HG03159 (cell line): ENCODE measurements at regions not wholly inside any gene's neighbourhood (a gene's known extent, or its start where the extent isn't known, plus 50 kb on each side); places are given as distances from the start of the nearest gene placed in this dataset.

ENCODE experiments used
- ATAC-seq: cut with Tn5 transposase; IDR thresholded peaks from one replicate; pipeline ENCODE4 v1.9.1; 2021; ENCODE audit warnings: mild to moderate bottlenecking, moderate library complexity; ENCODE audit not compliant: unreplicated experiment

DNA sequence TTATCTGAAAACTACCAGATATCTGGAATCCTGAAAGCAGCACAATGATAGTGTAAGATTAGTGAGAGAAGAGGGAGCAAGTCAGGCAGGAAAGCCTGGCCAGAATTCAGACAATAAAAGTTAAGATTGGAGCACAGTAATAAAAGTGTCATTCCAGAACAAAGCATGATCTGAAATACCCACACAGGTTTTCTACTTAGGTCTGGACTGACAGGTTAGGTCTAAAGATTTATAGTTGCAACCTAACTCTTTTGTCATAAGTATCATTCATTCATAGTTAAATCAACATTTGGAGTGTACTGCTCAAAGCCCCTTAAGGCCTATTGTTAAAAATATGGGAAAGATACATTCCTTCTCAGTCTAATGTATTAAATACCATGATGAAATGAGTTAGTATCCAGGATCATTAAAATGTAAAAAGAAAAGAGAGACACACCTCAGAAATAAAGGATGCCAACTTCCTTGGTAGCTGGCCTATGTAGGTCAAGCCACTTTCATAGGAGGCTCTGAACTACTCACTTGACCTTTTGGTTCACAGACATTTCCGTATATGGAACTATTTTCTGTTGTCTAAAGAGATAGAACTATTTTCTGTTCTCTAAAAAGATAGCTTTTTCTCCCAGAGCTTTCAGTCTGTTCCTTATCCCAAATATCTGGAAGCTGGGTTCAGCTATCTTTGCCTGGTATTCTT is 105.2 kb downstream of the FAS start:
- ATAC-seq: no peak

GRCh38 chr10:89093728-89094127 is 103.1 kb downstream of the FAS start:
- ATAC-seq: no peak

DNA sequence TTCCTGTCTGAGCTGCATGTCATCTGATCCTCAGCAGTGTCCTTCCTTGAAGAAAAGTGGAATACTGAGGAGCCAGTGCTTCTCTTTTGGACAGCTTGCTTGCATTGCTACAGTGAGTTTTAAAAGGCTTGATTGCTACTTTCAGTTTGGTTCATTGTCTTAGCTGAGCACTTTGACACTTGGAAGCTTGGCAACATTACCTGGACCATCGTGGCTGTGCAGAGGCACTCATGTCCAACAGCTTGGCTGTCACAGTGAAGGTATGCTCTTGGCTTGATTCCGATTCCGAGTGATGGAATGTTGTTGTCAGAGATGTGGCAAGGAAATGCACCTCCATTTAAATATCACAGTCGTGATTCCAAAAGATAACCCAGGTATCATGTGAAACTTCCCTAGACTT is 102.4 kb downstream of the FAS start:
- ATAC-seq: no peak

- ATAC-seq: no peak
Measured at GRCh38 chr10:89092439-89092838, 101.8 kb downstream of the FAS start.

- no peak for ATAC-seq
Measured at GRCh38 chr10:89091496-89091895, 100.9 kb downstream of the FAS start.

DNA sequence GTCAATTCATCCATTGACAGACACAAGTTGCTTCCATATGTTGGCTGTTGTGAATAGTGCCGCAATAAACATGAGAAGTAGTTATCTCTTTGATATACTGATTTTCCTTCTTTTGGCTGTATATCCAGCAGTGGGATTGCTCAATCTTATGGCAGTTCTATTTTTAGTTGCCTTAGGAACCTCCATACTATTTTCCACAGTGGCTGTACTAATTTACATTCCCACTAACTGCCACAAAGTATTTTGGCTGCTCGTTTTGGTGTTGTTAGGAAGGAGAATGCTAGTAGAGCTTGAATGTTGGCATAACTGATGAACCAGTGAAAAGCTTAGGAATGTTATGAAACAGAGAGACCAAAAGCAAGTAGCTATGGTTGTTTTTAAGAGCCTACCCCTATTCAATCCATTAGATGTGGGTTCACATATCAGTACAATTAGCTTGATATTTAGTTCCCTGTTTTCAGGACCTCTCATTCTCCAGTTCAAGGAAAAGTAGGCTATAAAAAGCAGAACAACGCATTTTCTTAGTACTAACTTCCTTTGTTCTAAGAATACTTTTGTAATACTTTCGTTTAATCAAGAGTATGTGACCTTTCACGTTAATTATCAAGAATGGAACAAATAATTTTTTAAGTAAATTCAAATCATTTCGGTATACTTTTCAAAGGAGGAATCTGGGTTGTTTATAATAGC is 100.3 kb downstream of the FAS start:
- ATAC-seq: no peak

GRCh38 chr10:89086801-89087521 is 96.4 kb downstream of the FAS start:
- ATAC-seq: no peak

- ATAC-seq: no peak
Measured at GRCh38 chr10:89085153-89085552, 94.6 kb downstream of the FAS start.

DNA sequence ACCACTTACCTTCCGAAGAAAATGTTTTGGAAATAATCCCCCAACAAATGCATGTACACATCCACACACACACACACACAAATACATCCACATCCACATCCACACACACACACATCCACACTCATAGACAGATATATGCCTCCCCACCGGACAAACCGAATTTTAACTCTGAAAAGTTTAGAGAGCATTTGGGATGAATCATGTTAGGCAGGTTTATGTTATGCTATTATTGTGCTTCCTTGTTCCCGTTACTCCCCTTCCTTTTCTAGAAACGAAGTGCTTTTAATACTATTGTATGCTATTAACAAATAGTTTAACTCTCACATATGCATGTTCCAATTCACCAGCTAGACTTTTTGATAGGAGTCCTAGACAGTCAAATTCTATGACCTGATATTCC is 91.5 kb downstream of the FAS start:
- no peak for ATAC-seq

- no peak for ATAC-seq
Measured at GRCh38 chr10:89080660-89081059, 90.1 kb downstream of the FAS start.

DNA sequence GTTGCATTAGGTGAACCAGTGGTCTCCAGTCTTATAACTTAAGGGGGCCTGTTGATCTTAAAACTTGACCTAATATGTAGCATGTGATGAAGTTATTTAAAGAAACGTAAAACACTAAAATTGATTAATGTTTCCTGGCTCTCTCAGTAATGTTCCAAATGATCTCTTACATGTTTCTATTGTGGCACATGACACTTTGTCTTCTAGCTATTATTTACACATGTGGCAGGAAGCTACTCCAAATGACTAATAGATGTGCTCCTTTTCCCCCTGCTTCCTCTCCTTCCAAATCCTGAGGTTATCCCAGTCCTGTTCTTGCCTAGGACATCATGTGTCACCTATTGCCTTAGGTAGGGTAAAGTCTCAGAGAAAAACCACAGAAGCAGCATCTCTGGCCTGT is 89.4 kb downstream of the FAS start:
- no peak for ATAC-seq

DNA sequence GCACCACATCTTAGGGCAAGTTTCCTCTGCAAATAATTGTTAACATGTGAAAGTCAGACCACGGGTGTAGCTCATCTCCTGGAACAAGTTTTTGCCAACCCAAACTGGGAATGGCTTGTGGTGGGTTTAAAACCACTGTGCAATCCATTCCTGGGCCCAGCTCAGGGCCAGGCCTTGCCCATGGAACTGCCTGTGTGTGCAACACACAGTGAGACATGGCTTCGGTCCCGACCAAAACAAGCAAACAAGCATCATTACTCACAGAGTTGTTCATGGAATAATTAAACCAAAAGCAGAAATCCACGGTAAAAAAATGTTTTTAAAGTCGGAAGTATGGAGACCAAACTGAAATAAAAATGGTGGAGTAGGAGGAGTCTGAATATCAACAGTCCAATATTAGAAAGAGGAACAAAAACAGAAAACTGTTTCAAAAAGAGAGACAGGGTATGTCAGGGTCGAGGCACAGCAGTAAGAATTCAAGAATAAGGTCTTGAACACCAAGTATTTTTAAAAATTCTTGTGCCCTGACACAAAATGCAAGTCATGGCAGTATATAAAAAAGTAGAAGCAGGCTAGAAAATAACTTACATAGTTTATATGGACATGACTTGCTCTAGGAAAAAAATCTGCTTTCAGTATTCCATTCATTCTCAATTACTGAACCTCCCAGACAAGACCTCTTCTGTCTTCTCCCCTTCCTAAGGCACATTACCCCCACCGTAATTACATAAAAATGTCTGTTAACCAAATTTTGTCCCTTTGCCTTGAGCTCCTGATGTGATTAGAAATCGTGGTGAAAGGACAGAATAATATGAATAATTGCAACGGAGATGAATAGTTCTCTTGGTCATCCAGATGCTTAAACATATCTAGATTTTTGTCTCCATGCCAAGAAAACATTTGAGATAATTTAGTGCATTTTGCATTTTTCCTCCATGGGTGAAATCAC is 88.4 kb downstream of the FAS start:
- ATAC-seq: no peak

- ATAC-seq: no peak
Measured at GRCh38 chr10:89076120-89076519, 85.5 kb downstream of the FAS start.

DNA sequence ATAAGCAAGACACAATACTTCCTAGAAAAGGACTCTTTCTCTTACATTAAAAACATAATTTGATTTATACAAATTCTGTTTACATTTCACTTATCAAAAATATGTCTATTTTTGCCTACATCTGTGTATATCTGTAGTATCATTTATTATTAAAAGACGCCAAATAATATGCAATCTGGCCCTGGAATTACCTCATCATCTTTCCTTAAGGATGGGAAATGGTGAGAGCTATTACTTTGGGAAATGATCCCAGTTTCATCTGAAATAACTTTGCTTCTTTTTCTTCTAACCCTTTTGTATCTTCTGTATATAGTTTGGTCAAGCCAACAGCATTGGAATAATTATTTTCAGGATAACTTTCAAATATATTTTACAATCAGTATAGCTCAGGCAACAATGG is 85.0 kb downstream of the FAS start:
- no peak for ATAC-seq

DNA sequence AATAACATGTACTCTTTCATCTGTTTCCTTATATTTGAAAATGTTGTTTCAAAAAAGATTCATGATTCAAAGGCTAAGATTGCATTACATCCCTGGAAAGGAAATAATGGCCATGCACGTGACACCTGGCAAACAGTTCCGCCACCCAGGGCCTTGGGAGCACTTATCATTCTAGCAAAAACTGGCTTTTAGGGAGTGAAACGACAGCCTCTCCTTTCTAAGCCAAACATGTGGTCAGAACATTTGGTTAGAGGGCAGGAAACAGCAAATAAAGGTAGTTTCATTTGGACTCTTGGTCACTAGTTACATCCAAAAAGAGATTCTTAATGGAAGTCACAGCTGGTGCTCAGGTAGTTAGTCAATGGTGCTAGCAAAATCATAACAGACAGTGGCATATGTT is 83.5 kb downstream of the FAS start:
- no peak for ATAC-seq

- no peak for ATAC-seq
Measured at GRCh38 chr10:89073719-89074118, 83.1 kb downstream of the FAS start.

- no peak for ATAC-seq
Measured at GRCh38 chr10:89069589-89069988, 79.0 kb downstream of the FAS start.
